ENCODE measurements at regions not wholly inside any gene's neighbourhood (a gene's known extent, or its start where the extent isn't known, plus 50 kb on each side); places are given as distances from the start of the nearest gene placed in this dataset.
"Not testable (repeated sequence)": the region's sequence is repeated elsewhere in the genome, so short reads cannot be mapped to it uniquely, and the experiment has no call there.

- TF ChIP-seq EZH2 (IDR thresholded peaks at IDR 0.05; ENCODE audit: low read length, missing control alignments) = no peak
- no peak for TF ChIP-seq CTCF (conservative IDR thresholded peaks at IDR 0.05 in 1 of 2, IDR thresholded peaks at IDR 0.05 in 1 of 2; ENCODE audit: low read depth in 1 of 2, low read length in 2 of 2)
- Histone ChIP-seq H3K9me3 (ENCODE audit: control insufficient read depth, insufficient read depth, low read depth, low read length) (no peaks in the 10 kb centered on the region), H3K27ac (ENCODE audit: insufficient read depth, low read length) (no peak overlapping the region), H4K20me1 (ENCODE audit: control insufficient read depth, extremely low read depth, insufficient read depth, low read length) (no peaks in the 10 kb centered on the region), H3K4me2 (ENCODE audit: extremely low read depth, insufficient read depth, low read length) (no peak overlapping the region), H3K79me2 (ENCODE audit: control insufficient read depth, insufficient read depth, low read length) (no peaks in the 10 kb centered on the region), H3K36me3 (ENCODE audit: control insufficient read depth, insufficient read depth, low read length) (no peaks in the 10 kb centered on the region), H2AFZ (ENCODE audit: low read length) (no peak overlapping the region), H3K27me3 (ENCODE audit: control insufficient read depth, insufficient read depth, low read length) (no peaks in the 10 kb centered on the region), H3K4me3 (replicated peaks in 1 of 4; ENCODE audit: control extremely low read depth in 1 of 4, insufficient read depth in 1 of 4, low read depth in 3 of 4, low read length in 4 of 4) (no peak overlapping the region), H3K4me1 (ENCODE audit: control insufficient read depth, extremely low read depth, insufficient read depth, low read length) (no peaks in the 10 kb centered on the region), H3K9ac (ENCODE audit: insufficient read depth, low read length) (no peak overlapping the region)
- no peak for DNase-seq (ENCODE audit: low read depth in 2 of 2)
Measured at GRCh38 chr11:106523921-106524320, 446.5 kb downstream of the AASDHPPT start.

GRCh38 chr11:106524436-106524835, 447.0 kb downstream of the AASDHPPT start:
- Histone ChIP-seq H3K4me2 (ENCODE audit: extremely low read depth, insufficient read depth, low read length) (no peak overlapping the region), H3K9ac (ENCODE audit: insufficient read depth, low read length) (no peak overlapping the region), H3K27ac (ENCODE audit: insufficient read depth, low read length) (no peak overlapping the region), H3K4me3 (replicated peaks in 1 of 4; ENCODE audit: control extremely low read depth in 1 of 4, insufficient read depth in 1 of 4, low read depth in 3 of 4, low read length in 4 of 4) (no peak overlapping the region), H3K9me3 (ENCODE audit: control insufficient read depth, insufficient read depth, low read depth, low read length) (no peaks in the 10 kb centered on the region), H3K4me1 (ENCODE audit: control insufficient read depth, extremely low read depth, insufficient read depth, low read length) (no peaks in the 10 kb centered on the region), H3K36me3 (ENCODE audit: control insufficient read depth, insufficient read depth, low read length) (no peaks in the 10 kb centered on the region), H3K79me2 (ENCODE audit: control insufficient read depth, insufficient read depth, low read length) (no peaks in the 10 kb centered on the region), H2AFZ (ENCODE audit: low read length) (no peak overlapping the region), H3K27me3 (ENCODE audit: control insufficient read depth, insufficient read depth, low read length) (no peaks in the 10 kb centered on the region), H4K20me1 (ENCODE audit: control insufficient read depth, extremely low read depth, insufficient read depth, low read length) (no peaks in the 10 kb centered on the region)
- no peak for DNase-seq (ENCODE audit: low read depth in 2 of 2)
- TF ChIP-seq CTCF (conservative IDR thresholded peaks at IDR 0.05 in 1 of 2, IDR thresholded peaks at IDR 0.05 in 1 of 2; ENCODE audit: low read depth in 1 of 2, low read length in 2 of 2) (no peak), EZH2 (IDR thresholded peaks at IDR 0.05; ENCODE audit: low read length, missing control alignments) (no peak)

- DNase-seq (ENCODE audit: low read depth in 2 of 2); H3K9ac ChIP-seq (ENCODE audit: insufficient read depth, low read length); H4K20me1 ChIP-seq (ENCODE audit: control insufficient read depth, extremely low read depth, insufficient read depth, low read length); H3K27ac ChIP-seq (ENCODE audit: insufficient read depth, low read length); H3K4me3 ChIP-seq (replicated peaks in 1 of 4; ENCODE audit: control extremely low read depth in 1 of 4, insufficient read depth in 1 of 4, low read depth in 3 of 4, low read length in 4 of 4); H3K9me3 ChIP-seq (ENCODE audit: control insufficient read depth, insufficient read depth, low read depth, low read length); H3K4me2 ChIP-seq (ENCODE audit: extremely low read depth, insufficient read depth, low read length); H3K79me2 ChIP-seq (ENCODE audit: control insufficient read depth, insufficient read depth, low read length); H2AFZ ChIP-seq (ENCODE audit: low read length); H3K27me3 ChIP-seq (ENCODE audit: control insufficient read depth, insufficient read depth, low read length); H3K36me3 ChIP-seq (ENCODE audit: control insufficient read depth, insufficient read depth, low read length); H3K4me1 ChIP-seq (ENCODE audit: control insufficient read depth, extremely low read depth, insufficient read depth, low read length): not testable (repeated sequence)
Measured at GRCh38 chr11:106531648-106532047, 454.2 kb downstream of the AASDHPPT start.

- H3K79me2 ChIP-seq (ENCODE audit: control insufficient read depth, insufficient read depth, low read length) = no peaks in the 10 kb centered on the region
- no peaks in the 10 kb centered on the region for H3K4me1 ChIP-seq (ENCODE audit: control insufficient read depth, extremely low read depth, insufficient read depth, low read length)
- DNase-seq (ENCODE audit: low read depth in 2 of 2) = no peak
Measured at GRCh38 chr11:106533046-106533445, 455.6 kb downstream of the AASDHPPT start.

More at GRCh38 chr11:106533046-106533445, 455.6 kb downstream of the AASDHPPT start:
- no peaks in the 10 kb centered on the region for H3K9me3 ChIP-seq (ENCODE audit: control insufficient read depth, insufficient read depth, low read depth, low read length)
- no peak overlapping the region for H3K4me3 ChIP-seq (replicated peaks in 1 of 4; ENCODE audit: control extremely low read depth in 1 of 4, insufficient read depth in 1 of 4, low read depth in 3 of 4, low read length in 4 of 4)
- no peak overlapping the region for H3K4me2 ChIP-seq (ENCODE audit: extremely low read depth, insufficient read depth, low read length)
- no peaks in the 10 kb centered on the region for H3K27me3 ChIP-seq (ENCODE audit: control insufficient read depth, insufficient read depth, low read length)
- TF ChIP-seq EZH2 (IDR thresholded peaks at IDR 0.05; ENCODE audit: low read length, missing control alignments) (no peak), CTCF (conservative IDR thresholded peaks at IDR 0.05 in 1 of 2, IDR thresholded peaks at IDR 0.05 in 1 of 2; ENCODE audit: low read depth in 1 of 2, low read length in 2 of 2) (no peak)
- H3K27ac ChIP-seq (ENCODE audit: insufficient read depth, low read length) = no peak overlapping the region
- H3K9ac ChIP-seq (ENCODE audit: insufficient read depth, low read length) = no peak overlapping the region
- H4K20me1 ChIP-seq (ENCODE audit: control insufficient read depth, extremely low read depth, insufficient read depth, low read length) = no peaks in the 10 kb centered on the region
- H2AFZ ChIP-seq (ENCODE audit: low read length) = no peak overlapping the region
- no peaks in the 10 kb centered on the region for H3K36me3 ChIP-seq (ENCODE audit: control insufficient read depth, insufficient read depth, low read length)
